ENCODE measurements at regions not wholly inside any gene's neighbourhood (a gene's known extent, or its start where the extent isn't known, plus 50 kb on each side); places are given as distances from the start of the nearest gene placed in this dataset.

DNA sequence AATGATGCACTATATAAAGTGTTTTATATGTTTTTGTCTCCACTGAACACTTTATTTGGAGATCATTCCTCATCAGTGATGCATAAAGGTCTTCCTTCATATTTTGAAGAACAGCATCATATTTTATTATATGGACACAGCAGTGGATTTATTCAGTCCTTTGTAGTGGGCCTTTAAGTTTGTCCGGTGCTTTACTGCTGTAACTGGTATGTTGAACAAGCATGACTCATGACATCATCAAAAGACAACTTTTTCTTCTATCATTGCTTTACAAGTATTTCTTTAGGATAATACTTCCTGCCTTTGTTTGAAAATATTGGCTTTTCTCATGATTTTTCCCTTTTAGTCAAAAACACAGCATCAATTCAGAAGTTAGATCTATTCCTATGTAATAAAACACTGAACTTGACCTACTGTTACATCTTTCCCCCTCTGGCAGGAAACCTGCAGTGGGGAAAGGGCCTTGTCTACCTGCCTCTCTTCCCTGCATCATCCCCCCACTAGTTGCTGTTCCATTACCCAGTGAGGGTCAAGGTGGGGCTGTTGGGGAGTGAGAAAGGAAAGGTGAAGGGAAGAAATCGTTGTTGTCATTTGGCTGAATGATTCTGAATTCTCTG, 241.2 kb downstream of the CYP26B1 start:
- TF ChIP-seq, protein P1, sequence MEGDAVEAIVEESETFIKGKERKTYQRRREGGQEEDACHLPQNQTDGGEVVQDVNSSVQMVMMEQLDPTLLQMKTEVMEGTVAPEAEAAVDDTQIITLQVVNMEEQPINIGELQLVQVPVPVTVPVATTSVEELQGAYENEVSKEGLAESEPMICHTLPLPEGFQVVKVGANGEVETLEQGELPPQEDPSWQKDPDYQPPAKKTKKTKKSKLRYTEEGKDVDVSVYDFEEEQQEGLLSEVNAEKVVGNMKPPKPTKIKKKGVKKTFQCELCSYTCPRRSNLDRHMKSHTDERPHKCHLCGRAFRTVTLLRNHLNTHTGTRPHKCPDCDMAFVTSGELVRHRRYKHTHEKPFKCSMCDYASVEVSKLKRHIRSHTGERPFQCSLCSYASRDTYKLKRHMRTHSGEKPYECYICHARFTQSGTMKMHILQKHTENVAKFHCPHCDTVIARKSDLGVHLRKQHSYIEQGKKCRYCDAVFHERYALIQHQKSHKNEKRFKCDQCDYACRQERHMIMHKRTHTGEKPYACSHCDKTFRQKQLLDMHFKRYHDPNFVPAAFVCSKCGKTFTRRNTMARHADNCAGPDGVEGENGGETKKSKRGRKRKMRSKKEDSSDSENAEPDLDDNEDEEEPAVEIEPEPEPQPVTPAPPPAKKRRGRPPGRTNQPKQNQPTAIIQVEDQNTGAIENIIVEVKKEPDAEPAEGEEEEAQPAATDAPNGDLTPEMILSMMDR (IDR thresholded peaks at IDR 0.05; ENCODE audit: low read depth, low read length) = no peak
- H3K4me3 ChIP-seq (ENCODE audit: low read depth, low read length) = no peak overlapping the region
- DNase-seq = no peak
- no peaks in the 10 kb centered on the region for H3K27me3 ChIP-seq
- no peaks in the 10 kb centered on the region for H3K36me3 ChIP-seq
- no peaks in the 10 kb centered on the region for H3K4me1 ChIP-seq
- no peaks in the 10 kb centered on the region for H3K9me3 ChIP-seq

DNA sequence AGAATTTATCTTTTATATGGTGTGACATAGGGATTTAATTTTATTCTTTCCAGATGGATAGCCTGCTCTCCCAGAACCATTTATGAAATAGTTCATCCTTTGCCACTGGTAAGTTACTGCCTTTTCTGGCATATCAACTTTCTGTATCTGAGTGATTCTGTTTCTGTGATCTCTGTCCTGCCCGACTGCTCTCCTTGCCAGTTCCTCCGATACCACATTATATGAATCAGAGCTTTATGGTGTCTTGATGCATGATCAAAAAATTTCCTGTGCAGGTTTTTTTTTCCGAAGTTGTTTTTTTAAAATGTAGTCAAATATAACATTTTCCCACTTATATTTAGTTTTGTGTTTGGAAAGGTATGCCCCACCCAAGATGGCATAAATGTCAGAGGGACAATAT, 242.5 kb downstream of the CYP26B1 start:
- no peaks in the 10 kb centered on the region for H3K27me3 ChIP-seq
- TF ChIP-seq, protein P1 (IDR thresholded peaks at IDR 0.05; ENCODE audit: low read depth, low read length) = no peak
- H3K9me3 ChIP-seq = no peaks in the 10 kb centered on the region
- H3K36me3 ChIP-seq = no peaks in the 10 kb centered on the region
- DNase-seq = no peak
- H3K4me1 ChIP-seq = no peaks in the 10 kb centered on the region
- no peak overlapping the region for H3K4me3 ChIP-seq (ENCODE audit: low read depth, low read length)

- H3K9me3 ChIP-seq = no peaks in the 10 kb centered on the region
- H3K4me1 ChIP-seq = no peaks in the 10 kb centered on the region
- no peak for DNase-seq
- H3K27me3 ChIP-seq = no peaks in the 10 kb centered on the region
- no peaks in the 10 kb centered on the region for H3K36me3 ChIP-seq
- no peak overlapping the region for H3K4me3 ChIP-seq (ENCODE audit: low read depth, low read length)
- TF ChIP-seq, protein P1 (IDR thresholded peaks at IDR 0.05; ENCODE audit: low read depth, low read length) = no peak
Observed at GRCh38 chr2:71903841-71904240, 243.8 kb downstream of the CYP26B1 start.

DNA sequence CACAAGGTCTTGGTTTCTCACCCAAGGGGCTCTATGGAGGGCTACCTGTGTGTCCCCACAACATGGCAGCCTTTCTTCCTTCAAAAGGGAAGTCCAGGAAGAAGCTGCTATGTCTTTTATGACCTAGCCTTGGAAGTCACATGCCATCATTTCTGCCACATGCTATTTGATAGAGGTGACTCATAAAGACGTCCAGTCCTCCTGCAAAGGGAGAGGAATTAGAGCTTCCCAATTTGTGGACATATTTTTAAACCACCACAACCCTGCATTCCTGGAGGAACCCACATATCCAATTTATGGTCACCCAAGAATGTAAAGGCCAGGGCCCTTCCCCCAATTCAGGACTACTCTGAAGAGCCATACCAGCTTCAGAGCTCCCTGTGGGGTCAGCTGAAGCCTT, 246.2 kb downstream of the CYP26B1 start:
- no peaks in the 10 kb centered on the region for H3K27me3 ChIP-seq
- H3K4me3 ChIP-seq (ENCODE audit: low read depth, low read length) = no peak overlapping the region
- H3K36me3 ChIP-seq = no peaks in the 10 kb centered on the region
- H3K9me3 ChIP-seq = no peaks in the 10 kb centered on the region
- DNase-seq = no peak
- H3K4me1 ChIP-seq = no peaks in the 10 kb centered on the region
- TF ChIP-seq, protein P1 (IDR thresholded peaks at IDR 0.05; ENCODE audit: low read depth, low read length) = no peak

DNA sequence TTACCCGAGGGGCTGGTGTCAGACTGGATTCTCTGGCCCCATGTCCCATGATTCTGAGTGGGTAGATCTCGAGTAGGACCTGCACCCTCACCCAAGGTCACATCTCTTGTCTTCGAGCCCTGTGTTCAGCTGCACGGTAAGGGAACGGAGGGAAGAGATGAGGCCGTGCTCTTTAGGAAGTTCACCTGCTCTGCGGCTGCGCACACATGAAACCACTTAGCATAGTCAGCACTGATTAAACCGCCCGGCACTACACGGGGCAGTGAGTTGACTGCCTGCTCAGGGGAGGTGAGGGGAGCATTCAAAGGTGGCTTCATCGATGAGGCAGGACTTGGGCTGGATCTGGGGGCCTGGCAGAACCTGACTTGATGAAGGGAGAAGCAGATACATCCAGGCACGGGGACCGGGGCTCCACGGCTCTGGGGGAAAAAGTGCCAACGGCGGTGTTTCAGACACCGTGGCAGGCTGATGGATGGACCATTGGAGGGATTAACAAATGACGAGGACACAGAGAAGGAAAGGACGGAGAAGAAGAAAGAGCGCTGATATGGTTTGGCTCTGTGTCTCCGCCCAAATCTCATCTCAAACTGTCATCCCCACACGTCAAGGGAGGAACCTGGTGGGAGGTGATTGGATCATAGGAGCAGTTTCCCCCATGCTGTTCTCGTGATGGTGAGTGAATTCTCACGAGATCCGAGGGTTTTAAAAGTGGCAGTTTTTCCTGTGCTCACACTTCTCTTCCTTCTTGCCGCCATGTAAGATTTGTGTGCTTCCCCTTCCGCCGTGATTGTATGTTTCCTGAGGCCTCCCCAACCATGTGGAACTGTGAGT, 248.6 kb downstream of the CYP26B1 start:
- H3K27me3 ChIP-seq = no peaks in the 10 kb centered on the region
- no peak for DNase-seq
- no peaks in the 10 kb centered on the region for H3K9me3 ChIP-seq
- no peak overlapping the region for H3K4me3 ChIP-seq (ENCODE audit: low read depth, low read length)
- no peaks in the 10 kb centered on the region for H3K36me3 ChIP-seq
- TF ChIP-seq, protein P1 (IDR thresholded peaks at IDR 0.05; ENCODE audit: low read depth, low read length) = no peak
- H3K4me1 ChIP-seq = no peaks in the 10 kb centered on the region

DNA sequence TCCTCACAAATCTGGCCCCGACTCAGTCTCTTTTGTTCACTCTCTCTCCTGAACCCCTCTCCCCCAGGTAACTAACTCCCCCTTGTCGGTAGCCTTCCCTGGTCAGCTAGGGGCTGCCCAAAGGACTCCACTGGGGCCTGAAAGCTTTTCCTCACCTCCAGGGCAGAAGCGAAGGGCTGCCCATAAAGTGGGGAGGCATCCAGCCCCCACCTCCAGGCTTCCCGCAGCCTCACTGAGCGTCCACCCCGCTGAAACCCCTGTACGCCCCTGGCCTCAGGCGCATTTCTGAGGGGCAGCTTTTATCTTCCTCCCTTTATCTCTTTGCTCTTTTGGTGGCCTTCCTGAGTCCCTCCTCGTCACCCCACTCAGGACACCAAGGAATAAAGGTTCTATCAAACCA, 249.3 kb downstream of the CYP26B1 start:
- no peaks in the 10 kb centered on the region for H3K27me3 ChIP-seq
- no peak overlapping the region for H3K4me3 ChIP-seq (ENCODE audit: low read depth, low read length)
- TF ChIP-seq, protein P1 (IDR thresholded peaks at IDR 0.05; ENCODE audit: low read depth, low read length) = no peak
- no peaks in the 10 kb centered on the region for H3K9me3 ChIP-seq
- no peaks in the 10 kb centered on the region for H3K36me3 ChIP-seq
- no peaks in the 10 kb centered on the region for H3K4me1 ChIP-seq
- no peak for DNase-seq

Data from BE2C (cell line).